ENCODE measurements at regions not wholly inside any gene's neighbourhood (a gene's known extent, or its start where the extent isn't known, plus 50 kb on each side); places are given as distances from the start of the nearest gene placed in this dataset.

DNA sequence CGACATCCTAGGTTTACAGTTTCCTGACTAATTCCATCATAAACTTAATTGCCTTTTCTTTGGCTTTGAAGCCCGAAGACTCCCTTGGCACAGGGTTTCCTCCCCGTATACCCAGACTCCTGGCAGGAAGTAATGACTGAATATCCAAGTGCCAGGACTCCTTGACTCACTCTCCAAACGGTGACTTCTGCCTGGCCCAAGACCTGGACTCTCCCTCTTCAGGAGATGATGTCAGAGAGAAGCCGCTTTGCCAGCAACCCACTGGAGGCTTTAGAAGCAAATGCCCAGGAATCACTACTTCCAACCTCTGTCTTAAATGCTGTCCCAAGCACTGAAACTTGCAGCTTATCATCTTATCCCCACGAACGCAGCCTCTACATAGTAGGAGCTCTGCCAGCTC is 146.5 kb downstream of the RGS9 start:
- TF ChIP-seq, protein P1, sequence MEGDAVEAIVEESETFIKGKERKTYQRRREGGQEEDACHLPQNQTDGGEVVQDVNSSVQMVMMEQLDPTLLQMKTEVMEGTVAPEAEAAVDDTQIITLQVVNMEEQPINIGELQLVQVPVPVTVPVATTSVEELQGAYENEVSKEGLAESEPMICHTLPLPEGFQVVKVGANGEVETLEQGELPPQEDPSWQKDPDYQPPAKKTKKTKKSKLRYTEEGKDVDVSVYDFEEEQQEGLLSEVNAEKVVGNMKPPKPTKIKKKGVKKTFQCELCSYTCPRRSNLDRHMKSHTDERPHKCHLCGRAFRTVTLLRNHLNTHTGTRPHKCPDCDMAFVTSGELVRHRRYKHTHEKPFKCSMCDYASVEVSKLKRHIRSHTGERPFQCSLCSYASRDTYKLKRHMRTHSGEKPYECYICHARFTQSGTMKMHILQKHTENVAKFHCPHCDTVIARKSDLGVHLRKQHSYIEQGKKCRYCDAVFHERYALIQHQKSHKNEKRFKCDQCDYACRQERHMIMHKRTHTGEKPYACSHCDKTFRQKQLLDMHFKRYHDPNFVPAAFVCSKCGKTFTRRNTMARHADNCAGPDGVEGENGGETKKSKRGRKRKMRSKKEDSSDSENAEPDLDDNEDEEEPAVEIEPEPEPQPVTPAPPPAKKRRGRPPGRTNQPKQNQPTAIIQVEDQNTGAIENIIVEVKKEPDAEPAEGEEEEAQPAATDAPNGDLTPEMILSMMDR (conservative IDR thresholded peaks at IDR 0.05; ENCODE audit: low read depth, low read length): no peak
- no peak overlapping the region for H3K4me3 ChIP-seq (ENCODE audit: low read depth, low read length)
- no peak for DNase-seq (ENCODE audit: low read depth)

DNA sequence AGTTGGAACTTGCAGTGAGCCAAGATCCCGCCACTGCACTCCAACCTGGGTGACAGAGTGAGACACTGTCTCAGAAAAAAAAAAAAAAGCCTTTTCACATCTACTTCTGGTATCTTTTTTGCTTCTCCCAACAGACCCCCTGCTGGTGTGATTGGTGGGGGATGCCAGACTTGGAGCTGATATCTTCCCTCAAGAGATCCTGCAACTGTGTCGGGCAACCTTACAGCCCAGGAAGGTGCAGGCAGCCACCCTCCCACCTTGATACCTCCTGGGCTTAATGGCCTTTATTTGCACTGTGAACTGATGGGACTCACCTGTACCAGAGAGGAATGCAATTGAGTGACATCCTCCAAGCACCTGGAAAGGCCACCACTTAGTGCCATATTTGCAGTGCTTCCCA is 142.3 kb downstream of the RGS9 start:
- TF ChIP-seq, protein P1 (conservative IDR thresholded peaks at IDR 0.05; ENCODE audit: low read depth, low read length): no peak
- DNase-seq (ENCODE audit: low read depth): no peak
- H3K4me3 ChIP-seq (ENCODE audit: low read depth, low read length): no peak overlapping the region

- no peak overlapping the region for H3K4me3 ChIP-seq (ENCODE audit: low read depth, low read length)
- TF ChIP-seq, protein P1 (conservative IDR thresholded peaks at IDR 0.05; ENCODE audit: low read depth, low read length): no peak
- no peak for DNase-seq (ENCODE audit: low read depth)
These were observed 141.6 kb downstream of the RGS9 start for GRCh38 chr17:65278820-65279184.

GRCh38 chr17:65278050-65278819 is 141.1 kb downstream of the RGS9 start:
- DNase-seq (ENCODE audit: low read depth): no peak
- TF ChIP-seq, protein P1 (conservative IDR thresholded peaks at IDR 0.05; ENCODE audit: low read depth, low read length): peak; percentile 76
- H3K4me3 ChIP-seq (ENCODE audit: low read depth, low read length): no peak overlapping the region

DNA sequence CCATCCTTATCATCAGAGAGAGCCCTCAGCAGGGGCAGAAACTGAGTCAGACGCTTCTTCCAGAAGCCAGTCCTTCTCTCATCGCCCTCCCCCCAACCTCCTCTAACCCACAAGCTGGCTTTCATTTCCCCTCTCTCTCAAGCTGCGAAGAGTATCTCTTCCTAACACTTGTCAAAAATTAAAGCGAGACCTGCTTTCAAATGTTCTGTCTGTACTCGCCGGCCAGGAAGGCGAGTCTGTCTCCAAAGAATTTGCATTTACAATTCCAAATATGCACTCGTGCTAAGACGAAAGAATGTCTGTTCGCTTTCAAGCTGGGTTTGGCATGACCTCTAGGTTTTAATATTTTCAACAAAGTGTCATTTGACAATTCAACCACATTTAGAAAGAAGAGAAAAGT is 140.4 kb downstream of the RGS9 start:
- DNase-seq (ENCODE audit: low read depth): no peak
- no peak overlapping the region for H3K4me3 ChIP-seq (ENCODE audit: low read depth, low read length)
- TF ChIP-seq, protein P1 (conservative IDR thresholded peaks at IDR 0.05; ENCODE audit: low read depth, low read length): no peak

Data from epithelial cell of proximal tubule (primary cell).